ENCODE measurements at regions not wholly inside any gene's neighbourhood (a gene's known extent, or its start where the extent isn't known, plus 50 kb on each side); places are given as distances from the start of the nearest gene placed in this dataset.

DNA sequence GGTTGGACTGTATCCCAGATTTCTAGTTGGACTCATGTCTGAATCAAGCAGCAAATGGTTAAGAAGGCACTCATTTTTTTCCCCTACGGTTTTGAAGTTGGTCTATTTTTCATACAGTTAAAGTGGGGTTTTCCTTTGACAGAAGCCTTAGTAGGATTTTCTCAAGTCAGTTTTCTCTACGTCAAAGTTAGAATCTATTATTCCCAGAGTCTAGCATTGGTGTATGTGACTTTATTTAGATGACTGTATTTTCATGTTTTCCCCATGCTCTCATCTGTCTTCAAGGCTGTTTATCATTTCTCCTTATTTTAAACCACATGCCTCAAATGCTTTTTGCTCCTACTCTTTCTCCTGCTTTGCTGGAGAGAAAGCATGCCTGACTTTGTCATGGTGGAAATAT, 623.2 kb downstream of the CCSER2 start:
- no peaks in the 10 kb centered on the region for H3K79me2 ChIP-seq (ENCODE audit: insufficient read depth, low read length)
- H2AFZ ChIP-seq (ENCODE audit: insufficient read depth, low read depth, low read length, poor library complexity, severe bottlenecking): no peak overlapping the region
- H3K4me1 Mint-ChIP-seq: no peaks in the 10 kb centered on the region
- no peaks in the 10 kb centered on the region for H3K36me3 Mint-ChIP-seq
- no peaks in the 10 kb centered on the region for H3K4me1 ChIP-seq (ENCODE audit: control insufficient read depth in 1 of 2, insufficient read depth in 2 of 2, low read length in 2 of 2)
- H3K9me3 Mint-ChIP-seq: peaks cover 0 to 2% (median 0%) of the 10 kb centered on the region in 7 donors
- WGBS (ENCODE audit: insufficient coverage): no CpG with 5 or more reads among the region's 2 CpGs
- no peak for DNase-seq
- H4K20me1 ChIP-seq (ENCODE audit: insufficient read depth, low read length): no peaks in the 10 kb centered on the region
- TF ChIP-seq, protein P1, sequence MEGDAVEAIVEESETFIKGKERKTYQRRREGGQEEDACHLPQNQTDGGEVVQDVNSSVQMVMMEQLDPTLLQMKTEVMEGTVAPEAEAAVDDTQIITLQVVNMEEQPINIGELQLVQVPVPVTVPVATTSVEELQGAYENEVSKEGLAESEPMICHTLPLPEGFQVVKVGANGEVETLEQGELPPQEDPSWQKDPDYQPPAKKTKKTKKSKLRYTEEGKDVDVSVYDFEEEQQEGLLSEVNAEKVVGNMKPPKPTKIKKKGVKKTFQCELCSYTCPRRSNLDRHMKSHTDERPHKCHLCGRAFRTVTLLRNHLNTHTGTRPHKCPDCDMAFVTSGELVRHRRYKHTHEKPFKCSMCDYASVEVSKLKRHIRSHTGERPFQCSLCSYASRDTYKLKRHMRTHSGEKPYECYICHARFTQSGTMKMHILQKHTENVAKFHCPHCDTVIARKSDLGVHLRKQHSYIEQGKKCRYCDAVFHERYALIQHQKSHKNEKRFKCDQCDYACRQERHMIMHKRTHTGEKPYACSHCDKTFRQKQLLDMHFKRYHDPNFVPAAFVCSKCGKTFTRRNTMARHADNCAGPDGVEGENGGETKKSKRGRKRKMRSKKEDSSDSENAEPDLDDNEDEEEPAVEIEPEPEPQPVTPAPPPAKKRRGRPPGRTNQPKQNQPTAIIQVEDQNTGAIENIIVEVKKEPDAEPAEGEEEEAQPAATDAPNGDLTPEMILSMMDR (IDR thresholded peaks at IDR 0.05): no peak
- no peak overlapping the region for H3K27ac ChIP-seq (ENCODE audit: low read depth in 1 of 2, low read length in 2 of 2)
- H3K36me3 ChIP-seq (replicated peaks in 1 of 2; ENCODE audit: control insufficient read depth in 1 of 2, insufficient read depth in 2 of 2, low read length in 2 of 2): no peaks in the 10 kb centered on the region
- no peak overlapping the region for H3K27ac Mint-ChIP-seq
- no peaks in the 10 kb centered on the region for H3K27me3 ChIP-seq (ENCODE audit: control insufficient read depth in 2 of 2, insufficient read depth in 2 of 2, low read length in 2 of 2)
- H3K9me3 ChIP-seq (replicated peaks in 1 of 2; ENCODE audit: control insufficient read depth in 1 of 2, insufficient read depth in 1 of 2, low read length in 2 of 2): no peaks in the 10 kb centered on the region
- no peak overlapping the region for H3K9ac ChIP-seq (ENCODE audit: insufficient read depth, low read length, poor library complexity, severe bottlenecking)
- H3K4me2 ChIP-seq (replicated peaks; ENCODE audit: extremely low read depth, low read length, poor library complexity, severe bottlenecking): no peak overlapping the region
- H3K4me3 Mint-ChIP-seq: no peak overlapping the region
- no peak overlapping the region for H3K4me3 ChIP-seq (replicated peaks in 1 of 3; ENCODE audit: low read depth in 2 of 3, low read length in 3 of 3)
- intact Hi-C loops (cut with micrococcal nuclease): no loop called here
- peaks cover 0 to 1% (median 0%) of the 10 kb centered on the region in 3 donors for H3K27me3 Mint-ChIP-seq (ENCODE audit: low read depth in 3 of 3)

DNA sequence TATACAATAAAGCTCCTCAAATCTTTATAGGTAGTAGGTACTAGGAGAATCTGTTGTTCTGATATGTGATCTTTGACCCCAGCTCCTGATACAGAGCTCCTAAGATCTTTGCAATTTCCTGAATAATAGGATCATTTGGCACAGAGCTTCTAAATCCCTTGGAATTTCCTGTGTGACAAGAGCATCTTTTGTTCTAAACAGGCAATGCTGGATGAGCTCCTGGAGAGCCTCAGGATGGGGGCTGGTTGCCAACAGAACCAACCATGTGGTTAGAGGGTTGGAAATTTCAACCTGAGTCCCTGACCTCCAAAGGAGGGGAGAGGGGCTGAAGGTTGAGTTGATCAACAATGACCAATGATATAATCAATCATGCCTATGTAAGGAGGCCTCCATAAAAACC, 629.0 kb downstream of the CCSER2 start:
- no peaks in the 10 kb centered on the region for H4K20me1 ChIP-seq (ENCODE audit: insufficient read depth, low read length)
- no peaks in the 10 kb centered on the region for H3K79me2 ChIP-seq (ENCODE audit: insufficient read depth, low read length)
- no peak overlapping the region for H3K4me2 ChIP-seq (replicated peaks; ENCODE audit: extremely low read depth, low read length, poor library complexity, severe bottlenecking)
- no peak overlapping the region for H3K27ac ChIP-seq (ENCODE audit: low read depth in 1 of 2, low read length in 2 of 2)
- Mint-ChIP-seq H3K9me3 (peaks cover 0 to 2% (median 0%) of the 10 kb centered on the region in 7 donors), H3K36me3 (no peaks in the 10 kb centered on the region), H3K4me1 (no peaks in the 10 kb centered on the region), H3K27ac (no peak overlapping the region), H3K27me3 (ENCODE audit: low read depth in 3 of 3) (peaks cover 0 to 5% (median 2%) of the 10 kb centered on the region in 3 donors), H3K4me3 (no peak overlapping the region)
- no peaks in the 10 kb centered on the region for H3K9me3 ChIP-seq (replicated peaks in 1 of 2; ENCODE audit: control insufficient read depth in 1 of 2, insufficient read depth in 1 of 2, low read length in 2 of 2)
- no peak overlapping the region for H2AFZ ChIP-seq (ENCODE audit: insufficient read depth, low read depth, low read length, poor library complexity, severe bottlenecking)
- TF ChIP-seq, protein P1 (IDR thresholded peaks at IDR 0.05): no peak
- no peak for DNase-seq
- H3K9ac ChIP-seq (ENCODE audit: insufficient read depth, low read length, poor library complexity, severe bottlenecking): no peak overlapping the region
- no peak overlapping the region for H3K4me3 ChIP-seq (replicated peaks in 1 of 3; ENCODE audit: low read depth in 2 of 3, low read length in 3 of 3)
- H3K36me3 ChIP-seq (replicated peaks in 1 of 2; ENCODE audit: control insufficient read depth in 1 of 2, insufficient read depth in 2 of 2, low read length in 2 of 2): no peaks in the 10 kb centered on the region
- intact Hi-C loops (cut with micrococcal nuclease): no loop called here
- H3K27me3 ChIP-seq (ENCODE audit: control insufficient read depth in 2 of 2, insufficient read depth in 2 of 2, low read length in 2 of 2): no peaks in the 10 kb centered on the region
- H3K4me1 ChIP-seq (ENCODE audit: control insufficient read depth in 1 of 2, insufficient read depth in 2 of 2, low read length in 2 of 2): no peaks in the 10 kb centered on the region
